H1 (cell line): ENCODE measurements at regions not wholly inside any gene's neighbourhood (a gene's known extent, or its start where the extent isn't known, plus 50 kb on each side); places are given as distances from the start of the nearest gene placed in this dataset.

Source experiments
- CTCF ChIA-PET: fragments of 300-600 bp; sonication (Branson Sonifier 250); formaldehyde crosslinking; loops from one replicate; lab custom pipeline; 2021; ENCODE audit not compliant: partially characterized antibody; lab: Charles Lee
- POLR2A ChIA-PET: fragments of 300-600 bp; sonication (Branson Sonifier 250); formaldehyde crosslinking; loops from one replicate; lab custom pipeline; 2021; ENCODE audit warnings: inconsistent platforms; ENCODE audit not compliant: partially characterized antibody; lab: Charles Lee
- DNase-seq, 2 experiments: peaks; one replicate each; pipeline versions ENCODE4 v3.0.0 to v3.0.0-alpha.2; 2010 to 2022; ENCODE audit warnings: low spot score in 2 of 2, low read depth in 1 of 2, mixed read lengths in 1 of 2
- FAIRE-seq: peaks from 2 replicates; lab custom pipeline; 2011; peaks lifted over from hg19 to GRCh38; lab: Jason Lieb, UNC
- H2AFZ ChIP-seq: 2 replicates; pipeline ENCODE4 v1.8.1; 2012; ENCODE audit warnings: low read length, inconsistent platforms
- H2AK5ac ChIP-seq: 2 replicates; pipeline ENCODE4 v1.6.1; 2013; ENCODE audit warnings: low read depth, low read length
- H2BK120ac ChIP-seq: replicated peaks from 2 replicates; pipeline ENCODE3; 2013; ENCODE audit warnings: low read depth, low read length, inconsistent platforms
- H2BK12ac ChIP-seq: 2 replicates; pipeline ENCODE4 v1.6.1; 2013; ENCODE audit warnings: low read depth, low read length
- H2BK15ac ChIP-seq: 2 replicates; pipeline ENCODE4 v1.6.1; 2013; ENCODE audit warnings: low read length
- H2BK20ac ChIP-seq: 2 replicates; pipeline ENCODE4 v1.6.1; 2013; ENCODE audit warnings: low read length
- H2BK5ac ChIP-seq: 2 replicates; pipeline ENCODE4 v1.6.1; 2013; ENCODE audit warnings: low read depth, low read length
- H3K14ac ChIP-seq: 2 replicates; pipeline ENCODE4 v1.6.1; 2013; ENCODE audit warnings: inconsistent platforms; ENCODE audit not compliant: insufficient read length
- H3K18ac ChIP-seq: 2 replicates; pipeline ENCODE4 v1.6.1; 2013; ENCODE audit warnings: low read length; ENCODE audit errors: extremely low read depth
- H3K23ac ChIP-seq: 2 replicates; pipeline ENCODE4 v1.6.1; 2013; ENCODE audit warnings: inconsistent platforms; ENCODE audit not compliant: insufficient read length
- H3K23me2 ChIP-seq: 2 replicates; pipeline ENCODE4 v1.6.1; 2013; ENCODE audit warnings: low read depth, low read length
- H3K27ac ChIP-seq: 2 replicates; pipeline ENCODE4 v1.6.1; 2011; ENCODE audit warnings: low read depth, low read length, inconsistent platforms
- H3K27me3 ChIP-seq, 4 experiments: replicated peaks in 1 of 4; 1 replicate in 1 of 4; 2 replicates in 3 of 4; pipeline versions ENCODE4 v1.6.1 to v1.8.1; 2011 to 2013; ENCODE audit warnings: low read length in 3 of 4, mild to moderate bottlenecking in 3 of 4, inconsistent platforms in 2 of 4, mixed read lengths in 2 of 4, moderate library complexity in 1 of 4; ENCODE audit not compliant: control insufficient read depth in 3 of 4, insufficient read depth in 3 of 4; ENCODE audit errors: extremely low read depth in 1 of 4
- H3K36me3 ChIP-seq, 4 experiments: 2 replicates each; pipeline versions ENCODE4 v1.6.1 to v1.8.1; 2011 to 2013; ENCODE audit warnings: mild to moderate bottlenecking in 4 of 4, low read length in 3 of 4, moderate library complexity in 2 of 4, control low read depth in 1 of 4, inconsistent platforms in 1 of 4; ENCODE audit not compliant: insufficient read depth in 4 of 4, control insufficient read depth in 2 of 4
- H3K4ac ChIP-seq: replicated peaks from 2 replicates; pipeline ENCODE3; 2013; ENCODE audit warnings: low read length, low read depth, mixed read lengths, inconsistent platforms; ENCODE audit not compliant: insufficient read length
- H3K4me1 ChIP-seq, 4 experiments: replicated peaks in 1 of 4; 1 replicate in 1 of 4; 2 replicates in 3 of 4; pipeline versions ENCODE4 v1.6.1 to v1.8.1; 2011 to 2013; ENCODE audit warnings: low read length in 3 of 4, inconsistent platforms in 2 of 4, mixed read lengths in 1 of 4; ENCODE audit not compliant: insufficient read depth in 4 of 4, control insufficient read depth in 3 of 4
- H3K4me2 ChIP-seq, 2 experiments: 2 replicates each; pipeline versions ENCODE4 v1.6.1 to v1.8.1; 2011 to 2013; ENCODE audit warnings: low read depth in 2 of 2, low read length in 2 of 2, control low read depth in 1 of 2, inconsistent platforms in 1 of 2, mild to moderate bottlenecking in 1 of 2; ENCODE audit not compliant: insufficient read depth in 1 of 2
- H3K4me3 ChIP-seq, 4 experiments: fragments of 200-600, 300-600 bp in 1 of 4; sonication (generic), shearing (Covaris generic), sonication (Bioruptor Twin) in 1 of 4; 2 replicates each; pipeline versions ENCODE4 v1.5.1 to v1.8.1; 2011 to 2016; ENCODE audit warnings: low read length in 4 of 4, low read depth in 3 of 4, control low read depth in 2 of 4, inconsistent platforms in 2 of 4, mild to moderate bottlenecking in 2 of 4, mixed read lengths in 1 of 4, moderate library complexity in 1 of 4; ENCODE audit not compliant: insufficient read depth in 2 of 4; ENCODE audit errors: extremely low read depth in 1 of 4
- H3K56ac ChIP-seq: replicated peaks from 2 replicates; pipeline ENCODE3; 2013; ENCODE audit warnings: low read depth, mild to moderate bottlenecking, mixed read lengths, low read length, inconsistent platforms; ENCODE audit not compliant: insufficient read length
- H3K79me1 ChIP-seq: 2 replicates; pipeline ENCODE4 v1.6.1; 2013; ENCODE audit warnings: low read depth, low read length, control low read depth
- H3K79me2 ChIP-seq, 2 experiments: 2 replicates each; pipeline versions ENCODE4 v1.6.1 to v1.8.1; 2012 to 2013; ENCODE audit warnings: low read length in 2 of 2, mild to moderate bottlenecking in 2 of 2, inconsistent platforms in 1 of 2; ENCODE audit not compliant: insufficient read depth in 2 of 2, control insufficient read depth in 1 of 2
- H3K9ac ChIP-seq, 4 experiments: replicated peaks in 1 of 4; 1 replicate in 1 of 4; 2 replicates in 3 of 4; pipeline versions ENCODE4 v1.6.1 to v1.8.1; 2011 to 2013; ENCODE audit warnings: low read depth in 3 of 4, low read length in 3 of 4, control low read depth in 2 of 4, mild to moderate bottlenecking in 2 of 4, moderate library complexity in 2 of 4, inconsistent platforms in 1 of 4; ENCODE audit errors: extremely low read depth in 1 of 4
- H3K9me3 ChIP-seq, 2 experiments: 2 replicates each; pipeline versions ENCODE4 v1.6.1 to v1.8.1; 2012 to 2013; ENCODE audit warnings: mild to moderate bottlenecking in 2 of 2, moderate library complexity in 2 of 2, control low read depth in 1 of 2, inconsistent platforms in 1 of 2, low read depth in 1 of 2, low read length in 1 of 2, mixed read lengths in 1 of 2; ENCODE audit not compliant: insufficient read depth in 2 of 2
- H4K20me1 ChIP-seq, 2 experiments: replicated peaks in 1 of 2; 2 replicates each; pipeline versions ENCODE3 to v1.8.1; 2011 to 2013; ENCODE audit warnings: inconsistent platforms in 2 of 2, low read length in 2 of 2, mild to moderate bottlenecking in 1 of 2; ENCODE audit not compliant: insufficient read depth in 2 of 2, control insufficient read depth in 1 of 2
- H4K5ac ChIP-seq: 2 replicates; pipeline ENCODE4 v1.6.1; 2013; ENCODE audit warnings: low read length, low read depth, mixed read lengths, inconsistent platforms; ENCODE audit not compliant: insufficient read length
- H4K8ac ChIP-seq: 2 replicates; pipeline ENCODE4 v1.8.0; 2013; ENCODE audit warnings: mild to moderate bottlenecking, moderate library complexity, low read length, inconsistent platforms; ENCODE audit not compliant: insufficient read depth; ENCODE audit errors: extremely low read depth
- H4K91ac ChIP-seq: replicated peaks from 2 replicates; pipeline ENCODE3; 2013; ENCODE audit warnings: low read length, mixed read lengths, inconsistent platforms; ENCODE audit not compliant: insufficient read length
- KDM4A ChIP-seq: IDR thresholded peaks from one replicate; pipeline ENCODE4 v1.7.1; 2012; ENCODE audit warnings: low read depth, mild to moderate bottlenecking, moderate library complexity, low read length, inconsistent platforms; ENCODE audit not compliant: severe bottlenecking
- NRF1 ChIP-seq: IDR thresholded peaks from 2 replicates; pipeline ENCODE4 v1.6.1; 2011; ENCODE audit warnings: mild to moderate bottlenecking, low read depth, low read length, improper control_type of control experiment
- TAF7 ChIP-seq: optimal IDR thresholded peaks from 2 replicates; pipeline ENCODE3; 2011; ENCODE audit warnings: low read depth, mild to moderate bottlenecking, inconsistent platforms, low read length, moderate library complexity, borderline replicate concordance
- WGBS, 2 experiments: shearing (Covaris generic) in 1 of 2; methylation state at CpG; one replicate each; pipeline versions ENCODE4 v1.1.6 to v1.1.7; 2013 to 2015; ENCODE audit warnings: low lambda C conversion rate in 2 of 2, mixed read lengths in 2 of 2, inconsistent platforms in 1 of 2, low coverage in 1 of 2, missing lambda C conversion rate in 1 of 2; ENCODE audit not compliant: insufficient replicate concordance in 2 of 2, insufficient coverage in 1 of 2, insufficient read length in 1 of 2; ENCODE audit errors: extremely low coverage in 1 of 2, missing lambda C conversion rate in 1 of 2; 5-methylcytosine and 5-hydroxymethylcytosine counted together

DNA sequence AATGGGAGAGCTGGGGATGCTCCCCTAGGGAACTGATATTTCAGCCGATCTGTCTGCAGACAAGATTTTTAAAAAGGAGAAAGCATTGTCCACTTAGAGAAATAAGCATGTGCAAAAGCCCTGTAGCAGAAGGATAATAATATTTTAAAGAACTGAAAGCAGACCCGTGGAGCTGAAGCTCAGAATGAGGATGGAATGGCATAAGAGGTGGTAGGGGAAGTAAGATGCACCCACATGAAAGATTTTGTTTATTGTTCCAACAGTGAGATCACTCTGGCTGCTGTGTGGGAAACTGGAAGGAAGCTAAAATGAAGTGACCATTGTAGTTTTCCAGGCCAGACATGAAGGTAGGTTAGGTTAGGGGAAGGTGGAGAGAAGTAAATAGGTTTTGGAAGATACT, 266.4 kb upstream of the PRDM1 start:
- H3K9me3 ChIP-seq, result peaks cover 0 to 2% of the 10 kb centered on the region in 2 experiments; a peak in 1 of 4 replicates
- no peak overlapping the region for H3K23ac ChIP-seq
- H4K91ac ChIP-seq, result no peak overlapping the region
- H3K4ac ChIP-seq, result no peak overlapping the region
- no peak overlapping the region for H2BK20ac ChIP-seq
- H2BK15ac ChIP-seq, result no peak overlapping the region
- H3K4me3 ChIP-seq, result no peak overlapping the region
- FAIRE-seq, result no peak
- no peak overlapping the region for H3K27ac ChIP-seq
- H2AK5ac ChIP-seq, result no peak overlapping the region
- H3K79me2 ChIP-seq, result no peaks in the 10 kb centered on the region
- no peaks in the 10 kb centered on the region for H3K4me1 ChIP-seq
- no peak overlapping the region for H3K9ac ChIP-seq
- H4K20me1 ChIP-seq, result no peaks in the 10 kb centered on the region
- H3K23me2 ChIP-seq, result no peaks in the 10 kb centered on the region
- H3K4me2 ChIP-seq, result no peak overlapping the region
- no peak overlapping the region for H4K5ac ChIP-seq
- no peak overlapping the region for H2BK5ac ChIP-seq
- no peaks in the 10 kb centered on the region; a peak in 1 of 8 replicates for H3K36me3 ChIP-seq
- no peak overlapping the region for H3K56ac ChIP-seq
- TF ChIP-seq KDM4A (no peak), TAF7 (no peak), NRF1 (no peak)
- H2AFZ ChIP-seq, result no peak overlapping the region
- H4K8ac ChIP-seq, result no peak overlapping the region
- H2BK120ac ChIP-seq, result no peak overlapping the region
- no peaks in the 10 kb centered on the region for H3K79me1 ChIP-seq
- no peak for DNase-seq
- H2BK12ac ChIP-seq, result no peak overlapping the region
- 85% methylated on average over 2 of the region's 2 CpGs; no CpG with 5 or more reads in 1 of the 2 experiments for WGBS, 2 experiments
- ChIA-PET CTCF (interaction anchor here (1.1 to 2.0 kb wide), 2 partner anchors 15 to 66 kb away, joined by 3 to 8 read pairs; no protein-coding TSS in a partner anchor), POLR2A (no interaction called here)
- no peaks in the 10 kb centered on the region for H3K27me3 ChIP-seq
- H3K18ac ChIP-seq, result no peak overlapping the region
- H3K14ac ChIP-seq, result no peak overlapping the region
